ENCODE measurements at regions not wholly inside any gene's neighbourhood (a gene's known extent, or its start where the extent isn't known, plus 50 kb on each side); places are given as distances from the start of the nearest gene placed in this dataset.

- ChIA-PET CTCF (no interaction called here), POLR2A (ENCODE audit: unreplicated experiment) (no interaction called here)
- no peaks in the 10 kb centered on the region for H4K20me1 ChIP-seq (ENCODE audit: insufficient read depth, low read length)
- no peak overlapping the region for H2BK5ac ChIP-seq (ENCODE audit: low read depth, low read length, poor library complexity, severe bottlenecking)
- no peak overlapping the region for H3K9ac ChIP-seq (ENCODE audit: low read depth, low read length)
- DNase-seq (no peak), ATAC-seq (ENCODE audit: low read depth) (no peak)
- no peak overlapping the region for H3K23ac ChIP-seq (ENCODE audit: low read depth, low read length)
- no peak overlapping the region for H3K4ac ChIP-seq (ENCODE audit: low read depth, low read length)
- H3K4me1 ChIP-seq (ENCODE audit: control insufficient read depth, insufficient read depth, low read length), result no peaks in the 10 kb centered on the region
- H3K4me3 ChIP-seq (ENCODE audit: insufficient read depth, low read depth, low read length), result no peak overlapping the region
- dilution Hi-C loops (cut with HindIII; ENCODE audit: low sequenced_read_pairs, unreplicated experiment) (no loop called here), intact Hi-C loops (cut with micrococcal nuclease) (no loop called here), in situ Hi-C loops (cut with MboI; ENCODE audit: low sequenced_read_pairs) (no loop called here)
- no peak overlapping the region for H4K8ac ChIP-seq (ENCODE audit: low read depth in 2 of 2, low read length in 2 of 2)
- no peaks in the 10 kb centered on the region for H3K27me3 ChIP-seq (ENCODE audit: control insufficient read depth, insufficient read depth, low read length)
- TF ChIP-seq MAZ (IDR thresholded peaks at IDR 0.05; ENCODE audit: borderline replicate concordance, low read depth, low read length), result no peak
- TF ChIP-seq RFX5 (IDR thresholded peaks at IDR 0.05; ENCODE audit: low read depth, low read length), result no peak
- TF ChIP-seq CEBPB (IDR thresholded peaks at IDR 0.05; ENCODE audit: low read depth, low read length), result no peak
- no peak for TF ChIP-seq SMC3 (IDR thresholded peaks at IDR 0.05; ENCODE audit: low read depth, low read length)
- no peak for TF ChIP-seq NFE2L2 (IDR thresholded peaks at IDR 0.05; ENCODE audit: low read depth, low read length)
- no peak for TF ChIP-seq RAD21 (IDR thresholded peaks at IDR 0.05; ENCODE audit: low read length)
- TF ChIP-seq RCOR1 (IDR thresholded peaks at IDR 0.05; ENCODE audit: insufficient replicate concordance, low read length), result no peak
- no peak for TF ChIP-seq MAFK (IDR thresholded peaks at IDR 0.05; ENCODE audit: low read depth, low read length)
- TF ChIP-seq, protein P1, sequence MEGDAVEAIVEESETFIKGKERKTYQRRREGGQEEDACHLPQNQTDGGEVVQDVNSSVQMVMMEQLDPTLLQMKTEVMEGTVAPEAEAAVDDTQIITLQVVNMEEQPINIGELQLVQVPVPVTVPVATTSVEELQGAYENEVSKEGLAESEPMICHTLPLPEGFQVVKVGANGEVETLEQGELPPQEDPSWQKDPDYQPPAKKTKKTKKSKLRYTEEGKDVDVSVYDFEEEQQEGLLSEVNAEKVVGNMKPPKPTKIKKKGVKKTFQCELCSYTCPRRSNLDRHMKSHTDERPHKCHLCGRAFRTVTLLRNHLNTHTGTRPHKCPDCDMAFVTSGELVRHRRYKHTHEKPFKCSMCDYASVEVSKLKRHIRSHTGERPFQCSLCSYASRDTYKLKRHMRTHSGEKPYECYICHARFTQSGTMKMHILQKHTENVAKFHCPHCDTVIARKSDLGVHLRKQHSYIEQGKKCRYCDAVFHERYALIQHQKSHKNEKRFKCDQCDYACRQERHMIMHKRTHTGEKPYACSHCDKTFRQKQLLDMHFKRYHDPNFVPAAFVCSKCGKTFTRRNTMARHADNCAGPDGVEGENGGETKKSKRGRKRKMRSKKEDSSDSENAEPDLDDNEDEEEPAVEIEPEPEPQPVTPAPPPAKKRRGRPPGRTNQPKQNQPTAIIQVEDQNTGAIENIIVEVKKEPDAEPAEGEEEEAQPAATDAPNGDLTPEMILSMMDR (conservative IDR thresholded peaks at IDR 0.05; ENCODE audit: low read depth, low read length), result no peak
- no peak for TF ChIP-seq BHLHE40 (IDR thresholded peaks at IDR 0.05; ENCODE audit: low read depth, low read length)
- no peak overlapping the region for H3K14ac ChIP-seq (replicated peaks; ENCODE audit: low read depth, low read length)
- H4K5ac ChIP-seq (ENCODE audit: low read depth, low read length), result no peak overlapping the region
- no peak overlapping the region for H3K18ac ChIP-seq (ENCODE audit: low read depth, low read length)
- H2AFZ ChIP-seq (replicated peaks; ENCODE audit: low read length, poor library complexity), result no peak overlapping the region
- no peak overlapping the region for H3K4me2 ChIP-seq (ENCODE audit: low read depth, low read length)
- no peak overlapping the region for H2BK20ac ChIP-seq (ENCODE audit: low read depth, low read length)
- WGBS, 2 experiments (ENCODE audit: extremely low coverage in 2 of 2, insufficient read length in 1 of 2), result 61% methylated on average over 10 of the region's 21 CpGs; no CpG with 5 or more reads in 1 of the 2 experiments
- H3K56ac ChIP-seq (ENCODE audit: extremely low read depth, insufficient read depth, low read length), result no peak overlapping the region
- no peak overlapping the region for H4K91ac ChIP-seq (ENCODE audit: insufficient read depth, low read depth, low read length)
- no TSS peak for BruUV-seq (replicated peaks)
- no peaks in the 10 kb centered on the region for H3K79me1 ChIP-seq (ENCODE audit: low read depth in 1 of 2, low read length in 2 of 2)
- no peak overlapping the region for H2AK5ac ChIP-seq (ENCODE audit: low read depth, low read length)
- no peaks in the 10 kb centered on the region for H3K36me3 ChIP-seq (ENCODE audit: control insufficient read depth, insufficient read depth, low read length)
- H2BK120ac ChIP-seq (ENCODE audit: low read depth, low read length), result no peak overlapping the region
- no peaks in the 10 kb centered on the region for H3K9me1 ChIP-seq (ENCODE audit: insufficient read depth, low read length)
- no peak overlapping the region for H2BK15ac ChIP-seq (ENCODE audit: low read depth, low read length)
- no peak overlapping the region for H2AK9ac ChIP-seq (replicated peaks; ENCODE audit: low read depth, low read length, poor library complexity)
- peaks cover 26% of the 10 kb centered on the region; the same call in 1 of the 2 replicates for H3K9me3 ChIP-seq (ENCODE audit: control insufficient read depth, insufficient read depth, low read length)
- no peak overlapping the region for H3K27ac ChIP-seq (ENCODE audit: insufficient read depth, low read length)
Observed at GRCh38 chrX:729583-730409, 99.2 kb downstream of the SHOX start.
